ENCODE measurements at regions not wholly inside any gene's neighbourhood (a gene's known extent, or its start where the extent isn't known, plus 50 kb on each side); places are given as distances from the start of the nearest gene placed in this dataset.

DNA sequence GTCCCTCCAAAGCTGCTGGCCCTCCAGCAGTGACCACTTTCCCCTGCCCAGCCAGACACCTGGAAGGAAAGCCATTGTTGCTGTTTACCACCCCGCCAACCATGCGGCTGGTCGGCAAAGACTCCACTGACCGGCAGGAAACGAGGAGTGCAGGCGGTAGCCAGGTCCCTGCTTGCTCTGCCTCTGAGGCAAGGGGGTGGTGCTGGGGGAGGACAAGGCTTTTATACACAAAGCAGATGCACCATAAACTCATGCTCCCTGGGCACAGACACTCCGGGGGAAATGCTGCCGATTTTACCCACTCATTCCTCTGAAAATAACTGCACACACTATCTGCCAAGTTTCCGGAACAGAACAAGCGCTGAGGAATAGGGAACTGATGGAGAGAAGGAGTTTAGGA lies 62.8 kb upstream of the GRIN2A start:
- Histone ChIP-seq H3K4me1 (ENCODE audit: control insufficient read depth, extremely low read depth, insufficient read depth, low read length) (no peaks in the 10 kb centered on the region), H3K9ac (replicated peaks; ENCODE audit: extremely low read depth, insufficient read depth, low read length) (no peak overlapping the region), H2AFZ (ENCODE audit: low read depth, low read length) (no peak overlapping the region), H3K4me3 (replicated peaks in 1 of 3; ENCODE audit: insufficient read depth in 1 of 3, low read depth in 1 of 3, low read length in 3 of 3) (no peak overlapping the region), H3K36me3 (ENCODE audit: control insufficient read depth in 2 of 2, extremely low read depth in 1 of 2, insufficient read depth in 2 of 2, low read length in 2 of 2) (no peaks in the 10 kb centered on the region), H3K27ac (ENCODE audit: insufficient read depth, low read depth, low read length) (no peak overlapping the region), H3K27me3 (ENCODE audit: control insufficient read depth in 2 of 2, insufficient read depth in 2 of 2, low read length in 2 of 2) (no peaks in the 10 kb centered on the region), H3K4me2 (ENCODE audit: insufficient read depth, low read length) (no peak overlapping the region), H3K9me1 (replicated peaks; ENCODE audit: control insufficient read depth, extremely low read depth, insufficient read depth, low read length) (no peaks in the 10 kb centered on the region), H4K20me1 (replicated peaks; ENCODE audit: control insufficient read depth, extremely low read depth, insufficient read depth, low read length) (no peaks in the 10 kb centered on the region), H3K79me2 (ENCODE audit: control insufficient read depth, insufficient read depth, low read length) (no peaks in the 10 kb centered on the region), H3K9me3 (replicated peaks; ENCODE audit: control insufficient read depth, insufficient read depth, low read length) (no peaks in the 10 kb centered on the region)
- BruUV-seq (replicated peaks): no TSS peak
- FAIRE-seq (no peak), DNase-seq (ENCODE audit: low read depth, low spot score) (no peak)
- dilution Hi-C loops (cut with MboI; ENCODE audit: extremely low pct_ligation_motif_present, low sequenced_read_pairs) (no loop called here), intact Hi-C loops (cut with micrococcal nuclease) (no loop called here)
- POLR2A ChIA-PET: no interaction called here
- TF ChIP-seq MYC (IDR thresholded peaks at IDR 0.05; ENCODE audit: low read depth, low read length) (no peak), POLR2AphosphoS5 (IDR thresholded peaks at IDR 0.05; ENCODE audit: insufficient read depth, low read depth, low read length) (no peak), FOS (IDR thresholded peaks at IDR 0.05; ENCODE audit: borderline replicate concordance, insufficient read depth, low read length) (no peak), JUN (IDR thresholded peaks at IDR 0.05; ENCODE audit: borderline replicate concordance, insufficient read depth, insufficient read length, low read depth) (no peak), GATA2 (IDR thresholded peaks at IDR 0.05; ENCODE audit: insufficient read depth, insufficient read length, low read depth, low read length) (no peak), POLR2A (IDR thresholded peaks at IDR 0.05; ENCODE audit: low read depth, low read length) (no peak), EZH2 (IDR thresholded peaks at IDR 0.05; ENCODE audit: borderline replicate concordance, low read depth, low read length, severe bottlenecking) (no peak)
- TF ChIP-seq, protein P1, sequence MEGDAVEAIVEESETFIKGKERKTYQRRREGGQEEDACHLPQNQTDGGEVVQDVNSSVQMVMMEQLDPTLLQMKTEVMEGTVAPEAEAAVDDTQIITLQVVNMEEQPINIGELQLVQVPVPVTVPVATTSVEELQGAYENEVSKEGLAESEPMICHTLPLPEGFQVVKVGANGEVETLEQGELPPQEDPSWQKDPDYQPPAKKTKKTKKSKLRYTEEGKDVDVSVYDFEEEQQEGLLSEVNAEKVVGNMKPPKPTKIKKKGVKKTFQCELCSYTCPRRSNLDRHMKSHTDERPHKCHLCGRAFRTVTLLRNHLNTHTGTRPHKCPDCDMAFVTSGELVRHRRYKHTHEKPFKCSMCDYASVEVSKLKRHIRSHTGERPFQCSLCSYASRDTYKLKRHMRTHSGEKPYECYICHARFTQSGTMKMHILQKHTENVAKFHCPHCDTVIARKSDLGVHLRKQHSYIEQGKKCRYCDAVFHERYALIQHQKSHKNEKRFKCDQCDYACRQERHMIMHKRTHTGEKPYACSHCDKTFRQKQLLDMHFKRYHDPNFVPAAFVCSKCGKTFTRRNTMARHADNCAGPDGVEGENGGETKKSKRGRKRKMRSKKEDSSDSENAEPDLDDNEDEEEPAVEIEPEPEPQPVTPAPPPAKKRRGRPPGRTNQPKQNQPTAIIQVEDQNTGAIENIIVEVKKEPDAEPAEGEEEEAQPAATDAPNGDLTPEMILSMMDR (IDR thresholded peaks at IDR 0.05; ENCODE audit: extremely low read depth in 1 of 2, insufficient read depth in 1 of 2, low read depth in 1 of 2, low read length in 2 of 2): no peak
- TF ChIP-seq, protein P2, sequence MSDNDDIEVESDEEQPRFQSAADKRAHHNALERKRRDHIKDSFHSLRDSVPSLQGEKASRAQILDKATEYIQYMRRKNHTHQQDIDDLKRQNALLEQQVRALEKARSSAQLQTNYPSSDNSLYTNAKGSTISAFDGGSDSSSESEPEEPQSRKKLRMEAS (IDR thresholded peaks at IDR 0.05; ENCODE audit: insufficient read depth, insufficient read length): no peak
- CTCF ChIA-PET: no interaction called here
